ENCODE measurements at regions not wholly inside any gene's neighbourhood (a gene's known extent, or its start where the extent isn't known, plus 50 kb on each side); places are given as distances from the start of the nearest gene placed in this dataset.

GRCh38 chr16:66028510-66029216 lies 337.8 kb upstream of the CDH5 start:
- TF ChIP-seq CTCF (IDR thresholded peaks at IDR 0.05; ENCODE audit: low read depth, low read length, poor library complexity, severe bottlenecking), result no peak
- no peak for TF ChIP-seq EZH2phosphoT487 (IDR thresholded peaks at IDR 0.05; ENCODE audit: borderline replicate concordance, low read length)

Data from DOHH2 (cell line).